OCI-LY1 (cell line): ENCODE measurements at regions not wholly inside any gene's neighbourhood (a gene's known extent, or its start where the extent isn't known, plus 50 kb on each side); places are given as distances from the start of the nearest gene placed in this dataset.

Experiments used
- H2AFZ ChIP-seq: fragments of 200-600 bp; sonication (generic), shearing (Covaris generic); 2 replicates; pipeline ENCODE4 v1.6.0; 2014; ENCODE audit warnings: antibody characterized with exemption, mild to moderate bottlenecking, low read length
- H3F3A ChIP-seq: fragments of 200-600 bp; sonication (generic), shearing (Covaris generic); 2 replicates; pipeline ENCODE4 v1.6.0; 2014; ENCODE audit warnings: mild to moderate bottlenecking, antibody characterized with exemption, low read length, moderate library complexity; ENCODE audit not compliant: insufficient read depth
- H3K27ac ChIP-seq: fragments of 200-600 bp; sonication (generic); 2 replicates; pipeline ENCODE4 v1.5.1; 2014; ENCODE audit warnings: low read length, mixed run types, mild to moderate bottlenecking, low read depth; ENCODE audit not compliant: poor library complexity, severe bottlenecking
- H3K27me3 ChIP-seq: fragments of 200-600 bp; sonication (generic); 2 replicates; pipeline ENCODE4 v1.6.0; 2014; ENCODE audit warnings: antibody characterized with exemption, mild to moderate bottlenecking, low read length, moderate library complexity; ENCODE audit not compliant: insufficient read depth
- H3K36me3 ChIP-seq: fragments of 200-600 bp; sonication (generic); 2 replicates; pipeline ENCODE4 v1.6.1; 2014; ENCODE audit warnings: mild to moderate bottlenecking, antibody characterized with exemption, low read length, moderate library complexity, mixed read lengths; ENCODE audit not compliant: insufficient read depth
- H3K4me1 ChIP-seq: fragments of 200-600 bp; sonication (generic); 2 replicates; pipeline ENCODE4 v1.5.1; 2014; ENCODE audit warnings: mild to moderate bottlenecking, low read length, moderate library complexity; ENCODE audit not compliant: insufficient read depth, severe bottlenecking
- H3K4me2 ChIP-seq: fragments of 200-600 bp; sonication (generic), shearing (Covaris generic); 2 replicates; pipeline ENCODE4 v1.6.1; 2014; ENCODE audit warnings: low read length
- H3K4me3 ChIP-seq: fragments of 200-600 bp; sonication (generic); 2 replicates; pipeline ENCODE4 v1.5.1; 2014; ENCODE audit warnings: low read length, low read depth, mild to moderate bottlenecking, mixed read lengths; ENCODE audit not compliant: poor library complexity, severe bottlenecking
- H3K79me2 ChIP-seq: fragments of 200-600 bp; shearing (Covaris generic); 2 replicates; pipeline ENCODE4 v1.6.1; 2016; ENCODE audit warnings: mixed run types, low read length, mixed read lengths; ENCODE audit not compliant: insufficient read depth
- H3K9ac ChIP-seq: fragments of 200-600 bp; sonication (generic), shearing (Covaris generic); 2 replicates; pipeline ENCODE4 v1.6.1; 2014; ENCODE audit warnings: mild to moderate bottlenecking, low read length, mixed read lengths
- H3K9me2 ChIP-seq: fragments of 200-600 bp; sonication (generic), shearing (Covaris generic); 2 replicates; pipeline ENCODE4 v1.6.1; 2014; ENCODE audit warnings: low read depth, mild to moderate bottlenecking, low read length, mixed read lengths
- H3K9me3 ChIP-seq: fragments of 200-600 bp; shearing (Covaris generic); 2 replicates; pipeline ENCODE4 v1.6.1; 2014; ENCODE audit warnings: low read length, mixed read lengths
- H4K20me1 ChIP-seq: fragments of 200-600 bp; sonication (generic), shearing (Covaris generic); 2 replicates; pipeline ENCODE4 v1.6.0; 2016; ENCODE audit warnings: mild to moderate bottlenecking, low read length; ENCODE audit not compliant: insufficient read depth
- CTCF ChIP-seq: fragments of 200-600 bp; sonication (generic), shearing (Covaris generic); IDR thresholded peaks from 2 replicates; pipeline ENCODE4 v1.5.1; 2017; ENCODE audit warnings: mild to moderate bottlenecking, antibody characterized with exemption, low read length, moderate library complexity, mixed read lengths
- EZH2 ChIP-seq: fragments of 200-600 bp; sonication (generic), shearing (Covaris generic); IDR thresholded peaks from 2 replicates; pipeline ENCODE4 v1.8.0; 2017; ENCODE audit warnings: borderline replicate concordance, mixed run types, mild to moderate bottlenecking, antibody characterized with exemption, low read length, moderate library complexity, mixed read lengths

GRCh38 chr4:12894062-12894461 is 590.1 kb downstream of the RAB28 start:
- no peaks in the 10 kb centered on the region for H3F3A ChIP-seq
- no peaks in the 10 kb centered on the region for H3K9me2 ChIP-seq
- no peak overlapping the region for H3K4me3 ChIP-seq
- no peak overlapping the region for H3K9ac ChIP-seq
- no peaks in the 10 kb centered on the region for H3K9me3 ChIP-seq
- H3K27me3 ChIP-seq, result no peaks in the 10 kb centered on the region
- no peak overlapping the region for H2AFZ ChIP-seq
- no peaks in the 10 kb centered on the region for H3K79me2 ChIP-seq
- TF ChIP-seq CTCF, result no peak
- no peak for TF ChIP-seq EZH2
- H3K4me2 ChIP-seq, result no peak overlapping the region
- no peak overlapping the region for H3K27ac ChIP-seq
- no peaks in the 10 kb centered on the region for H3K36me3 ChIP-seq
- no peaks in the 10 kb centered on the region for H3K4me1 ChIP-seq
- no peaks in the 10 kb centered on the region for H4K20me1 ChIP-seq

DNA sequence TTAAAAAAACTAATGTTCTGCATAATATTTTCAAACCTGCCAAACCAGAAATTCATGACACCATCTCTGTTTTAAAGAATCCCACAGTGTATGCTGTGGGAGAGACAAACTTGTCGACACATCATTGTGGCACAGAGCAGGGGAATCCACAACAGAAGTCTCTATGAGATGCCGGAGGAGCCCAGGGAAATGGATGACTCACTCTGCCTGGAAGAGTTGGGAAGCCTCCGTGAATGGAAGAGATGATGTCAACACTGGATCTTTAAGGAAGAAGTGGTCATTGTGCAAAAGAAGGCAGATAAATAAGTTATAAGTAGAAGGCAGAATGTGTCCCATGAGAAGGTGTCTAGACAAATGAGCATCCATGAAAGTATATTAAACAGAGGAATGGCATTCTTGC is 595.1 kb downstream of the RAB28 start:
- H3K9me2 ChIP-seq, result no peaks in the 10 kb centered on the region
- no peaks in the 10 kb centered on the region for H3K79me2 ChIP-seq
- no peak overlapping the region for H3K27ac ChIP-seq
- no peaks in the 10 kb centered on the region for H3K27me3 ChIP-seq
- no peaks in the 10 kb centered on the region for H4K20me1 ChIP-seq
- H3K4me2 ChIP-seq, result no peak overlapping the region
- no peak for TF ChIP-seq EZH2
- TF ChIP-seq CTCF, result no peak
- H2AFZ ChIP-seq, result no peak overlapping the region
- no peaks in the 10 kb centered on the region for H3K36me3 ChIP-seq
- no peak overlapping the region for H3K9ac ChIP-seq
- H3K4me3 ChIP-seq, result no peak overlapping the region
- no peaks in the 10 kb centered on the region for H3K9me3 ChIP-seq
- no peaks in the 10 kb centered on the region for H3F3A ChIP-seq
- no peaks in the 10 kb centered on the region for H3K4me1 ChIP-seq

DNA sequence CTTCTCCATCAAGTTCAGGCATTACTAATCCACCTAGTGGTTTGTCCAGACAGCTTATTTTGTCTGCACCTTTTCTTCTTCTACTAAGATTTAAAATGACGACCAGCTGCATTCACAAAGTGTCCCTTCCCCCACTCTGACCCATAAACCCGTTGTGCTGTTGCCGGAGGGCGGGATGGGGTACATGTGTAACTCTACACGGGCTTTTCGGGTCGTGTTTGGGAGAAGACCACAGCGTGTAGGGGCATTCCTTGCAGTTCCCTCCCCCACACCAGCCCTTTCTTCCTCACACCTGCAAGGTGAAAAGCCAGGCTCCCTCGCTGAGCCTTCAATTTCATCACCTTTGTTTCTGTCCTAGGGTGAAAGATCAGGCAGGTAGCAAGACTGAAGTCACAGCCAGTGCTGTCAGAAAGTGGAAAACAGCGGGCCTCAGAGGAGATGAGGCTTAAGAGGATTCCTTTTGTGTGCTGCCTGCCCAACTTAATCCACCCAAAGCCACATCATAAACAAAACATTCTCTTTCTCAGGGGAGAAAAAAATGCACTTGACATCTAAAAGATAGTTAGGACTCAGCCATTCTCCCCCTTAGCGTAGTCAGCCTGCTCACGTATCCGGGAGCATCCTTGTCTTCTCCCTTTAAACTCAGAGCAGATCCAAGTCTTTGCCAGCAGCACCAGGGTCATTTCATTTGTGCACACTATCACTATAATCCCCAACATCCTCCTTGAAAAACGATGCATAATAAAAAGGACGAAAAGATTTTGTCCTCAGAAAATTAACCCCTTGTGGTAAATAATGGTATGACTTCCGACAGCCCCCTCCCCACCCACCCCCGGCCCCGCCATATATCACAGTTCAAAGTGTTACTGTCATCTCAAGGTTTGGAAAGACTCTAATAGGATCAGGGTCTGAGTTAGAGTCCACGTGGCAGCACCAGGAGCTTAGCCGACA is 599.0 kb downstream of the RAB28 start:
- no peak overlapping the region for H3K4me2 ChIP-seq
- no peaks in the 10 kb centered on the region for H3K9me2 ChIP-seq
- no peak overlapping the region for H3K4me3 ChIP-seq
- H3K36me3 ChIP-seq, result no peaks in the 10 kb centered on the region
- H3K27me3 ChIP-seq, result no peaks in the 10 kb centered on the region
- no peak for TF ChIP-seq CTCF
- TF ChIP-seq EZH2, result no peak
- no peaks in the 10 kb centered on the region for H3K4me1 ChIP-seq
- no peaks in the 10 kb centered on the region for H3K9me3 ChIP-seq
- no peak overlapping the region for H3K9ac ChIP-seq
- H3F3A ChIP-seq, result no peaks in the 10 kb centered on the region
- H4K20me1 ChIP-seq, result no peaks in the 10 kb centered on the region
- H3K27ac ChIP-seq, result no peak overlapping the region
- H3K79me2 ChIP-seq, result no peaks in the 10 kb centered on the region
- H2AFZ ChIP-seq, result no peak overlapping the region
